HCT116 (cell line): ENCODE measurements at regions not wholly inside any gene's neighbourhood (a gene's known extent, or its start where the extent isn't known, plus 50 kb on each side); places are given as distances from the start of the nearest gene placed in this dataset.

Experiments used
- ATAC-seq: fragments of 200-7000 bp; cut with Tn5 transposase; 2 replicates; pipeline ENCODE4 v1.9.1; 2020; ENCODE audit warnings: mild to moderate bottlenecking, moderate library complexity
- BruUV-seq: library from RNA; stranded (reverse); fragments of 400-500 nt; replicated peaks from 2 replicates; lab custom pipeline; 2021; lab: Mats Ljungman, UMichigan
- CTCF ChIA-PET: fragments of 300-600 bp; sonication (Branson Sonifier 250); formaldehyde crosslinking; loops from one replicate; lab custom pipeline; 2021; ENCODE audit warnings: antibody characterized with exemption; lab: Charles Lee
- POLR2A ChIA-PET: fragments of 300-600, 350-600 bp; sonication (Branson Sonifier 250); formaldehyde crosslinking; loops from one replicate; lab custom pipeline; 2021; ENCODE audit warnings: antibody characterized with exemption; lab: Charles Lee
- RAD21 ChIA-PET, 2 experiments: fragments of 300-600 bp; sonication (Branson Sonifier 250); formaldehyde crosslinking; loops; one replicate each; lab custom pipeline; 2023; ENCODE audit warnings: low total read pairs in 2 of 2; ENCODE audit not compliant: uncharacterized antibody in 2 of 2, unreplicated experiment in 2 of 2, low non-redundant PET in 1 of 2; lab: Charles Lee
- DNase-seq: peaks from one replicate; pipeline ENCODE4 v3.0.0-alpha.2; 2010; ENCODE audit warnings: low read depth, low spot score
- H2AFZ ChIP-seq: fragments of 200-600 bp; shearing (Covaris generic), sonication (generic); 2 replicates; pipeline ENCODE4 v1.6.1; 2017; ENCODE audit warnings: low read depth, mixed run types, mixed read lengths, antibody characterized with exemption, low read length; ENCODE audit not compliant: poor library complexity, severe bottlenecking
- H3K27ac ChIP-seq: 2 replicates; pipeline ENCODE4 v1.5.1; 2012; ENCODE audit warnings: low read depth, low read length
- H3K27me3 ChIP-seq: fragments of 200-600 bp; sonication (generic); 2 replicates; pipeline ENCODE4 v1.6.1; 2016; ENCODE audit warnings: mixed run types, low read length, mixed read lengths; ENCODE audit not compliant: insufficient read depth
- H3K36me3 ChIP-seq, 2 experiments: fragments of 200-500 bp in 1 of 2; fragments of 200-600 bp in 1 of 2; sonication (Bioruptor generic) in 1 of 2; sonication (generic) in 1 of 2; 2 replicates each; pipeline versions ENCODE4 v1.5.1 to v1.6.1; 2014 to 2016; ENCODE audit warnings: low read length in 2 of 2, inconsistent platforms in 1 of 2, mixed read lengths in 1 of 2, mixed run types in 1 of 2; ENCODE audit not compliant: insufficient read depth in 2 of 2, control insufficient read depth in 1 of 2
- H3K4me1 ChIP-seq, 2 experiments: fragments of 200-600 bp in 1 of 2; sonication (generic) in 1 of 2; 2 replicates each; pipeline versions ENCODE4 v1.5.1 to v1.6.1; 2012 to 2017; ENCODE audit warnings: low read length in 2 of 2, inconsistent platforms in 1 of 2, mild to moderate bottlenecking in 1 of 2, mixed read lengths in 1 of 2, mixed run types in 1 of 2, moderate library complexity in 1 of 2; ENCODE audit not compliant: insufficient read depth in 2 of 2, control insufficient read depth in 1 of 2
- H3K4me2 ChIP-seq: fragments of 200-600 bp; sonication (generic); 2 replicates; pipeline ENCODE4 v1.6.1; 2017; ENCODE audit warnings: mixed run types, low read length, mixed read lengths
- H3K4me3 ChIP-seq, 2 experiments: fragments of 200-600 bp in 1 of 2; sonication (generic) in 1 of 2; replicated peaks in 1 of 2; 2 replicates each; pipeline ENCODE4 v1.5.1; 2011 to 2016; ENCODE audit warnings: low read length in 2 of 2, control low read depth in 1 of 2, low read depth in 1 of 2, mild to moderate bottlenecking in 1 of 2, mixed read lengths in 1 of 2, mixed run types in 1 of 2
- H3K79me2 ChIP-seq: fragments of 200-600 bp; sonication (generic); 2 replicates; pipeline ENCODE4 v1.6.1; 2017; ENCODE audit warnings: mild to moderate bottlenecking, mixed run types, low read length, moderate library complexity, mixed read lengths; ENCODE audit not compliant: insufficient read depth
- H3K9ac ChIP-seq: fragments of 200-600 bp; sonication (generic); 2 replicates; pipeline ENCODE4 v1.6.1; 2016; ENCODE audit warnings: low read length, mixed read lengths
- H3K9me2 ChIP-seq: fragments of 200-600 bp; sonication (generic), shearing (Covaris generic); 2 replicates; pipeline ENCODE4 v1.6.1; 2017; ENCODE audit warnings: mixed run types, mild to moderate bottlenecking, moderate library complexity; ENCODE audit not compliant: insufficient read depth
- H3K9me3 ChIP-seq, 2 experiments: fragments of 200-500 bp in 1 of 2; fragments of 200-600 bp in 1 of 2; sonication (Bioruptor generic) in 1 of 2; sonication (generic) in 1 of 2; 2 replicates each; pipeline ENCODE4 v1.6.1; 2014 to 2017; ENCODE audit warnings: low read length in 2 of 2, mixed read lengths in 2 of 2, inconsistent platforms in 1 of 2, low read depth in 1 of 2, mild to moderate bottlenecking in 1 of 2, mixed run types in 1 of 2, moderate library complexity in 1 of 2; ENCODE audit not compliant: control insufficient read depth in 1 of 2, insufficient read depth in 1 of 2
- H4K20me1 ChIP-seq: fragments of 200-600 bp; sonication (generic), shearing (Covaris generic); 2 replicates; pipeline ENCODE4 v1.6.1; 2017; ENCODE audit warnings: mixed run types, mild to moderate bottlenecking, moderate library complexity; ENCODE audit not compliant: insufficient read depth
- ATF3 ChIP-seq: IDR thresholded peaks from 2 replicates; pipeline ENCODE4 v1.6.1; 2012
- CBX3 ChIP-seq: IDR thresholded peaks from 2 replicates; pipeline ENCODE4 v1.6.1; 2012; ENCODE audit warnings: low read depth
- CEBPB ChIP-seq: IDR thresholded peaks from 2 replicates; pipeline ENCODE4 v1.6.1; 2012; ENCODE audit warnings: low read depth
- ELF1 ChIP-seq: IDR thresholded peaks from 2 replicates; pipeline ENCODE4 v1.6.1; 2012; ENCODE audit warnings: low read depth, borderline replicate concordance
- FOSL1 ChIP-seq: IDR thresholded peaks from 2 replicates; pipeline ENCODE4 v1.6.1; 2012; ENCODE audit warnings: low read depth
- JUND ChIP-seq: IDR thresholded peaks from 2 replicates; pipeline ENCODE4 v1.6.1; 2012
- REST ChIP-seq: IDR thresholded peaks from 2 replicates; pipeline ENCODE4 v1.6.1; 2012; ENCODE audit warnings: low read depth
- ZNF274 ChIP-seq: fragments of 200-500 bp; sonication (Bioruptor generic); IDR thresholded peaks from 2 replicates; pipeline ENCODE4 v1.6.1; 2014; ENCODE audit warnings: mild to moderate bottlenecking, low read depth, low read length, inconsistent platforms
- intact Hi-C: fragments of 100-400 bp; cut with micrococcal nuclease; formaldehyde crosslinking; loops from 2 replicates; pipeline ENCODE4 v1.10.0; 2022

GRCh38 chr7:11923376-11923930 lies 91.5 kb upstream of the THSD7A start:
- Histone ChIP-seq H3K4me2 (no peak overlapping the region), H3K79me2 (no peaks in the 10 kb centered on the region), H3K36me3 (no peaks in the 10 kb centered on the region), H4K20me1 (no peaks in the 10 kb centered on the region), H3K4me1 (no peaks in the 10 kb centered on the region), H3K27me3 (no peaks in the 10 kb centered on the region), H3K4me3 (no peak overlapping the region), H3K9me3 (no peaks in the 10 kb centered on the region), H3K9me2 (no peaks in the 10 kb centered on the region), H2AFZ (no peak overlapping the region), H3K27ac (no peak overlapping the region), H3K9ac (no peak overlapping the region)
- intact Hi-C loops: no loop called here
- no peak for ATAC-seq
- CTCF ChIA-PET: no interaction called here
- POLR2A ChIA-PET: no interaction called here
- no TSS peak for BruUV-seq
- RAD21 ChIA-PET: interaction anchor here in 1 of 2 experiments (0.7 kb wide), 1 partner anchor 496 kb away, joined by 3 read pairs; no protein-coding TSS in a partner anchor
- no peak for DNase-seq
- no peak for TF ChIP-seq REST
- TF ChIP-seq CEBPB: no peak
- no peak for TF ChIP-seq CBX3
- TF ChIP-seq JUND: no peak
- TF ChIP-seq ZNF274: no peak
- no peak for TF ChIP-seq FOSL1
- no peak for TF ChIP-seq ELF1

GRCh38 chr7:11931307-11931706 lies 99.3 kb upstream of the THSD7A start:
- Histone ChIP-seq H3K9ac (no peak overlapping the region), H2AFZ (no peak overlapping the region), H3K36me3 (no peaks in the 10 kb centered on the region), H3K4me3 (no peak overlapping the region), H3K79me2 (no peaks in the 10 kb centered on the region), H3K9me3 (no peaks in the 10 kb centered on the region), H3K27ac (no peak overlapping the region), H4K20me1 (no peaks in the 10 kb centered on the region), H3K4me1 (no peaks in the 10 kb centered on the region), H3K27me3 (no peaks in the 10 kb centered on the region), H3K4me2 (no peak overlapping the region), H3K9me2 (no peaks in the 10 kb centered on the region)
- no peak for TF ChIP-seq ATF3
- RAD21 ChIA-PET: no interaction called here
- POLR2A ChIA-PET: no interaction called here
- intact Hi-C loops: no loop called here
- BruUV-seq: no TSS peak
- CTCF ChIA-PET: no interaction called here
- DNase-seq (no peak), ATAC-seq (no peak)
